Activated naive CD4-positive, alpha-beta T cell treated with anti-CD3 and anti-CD28 coated beads, Interleukin-2, amount 50 U/mL, for 72 hours (primary cell): ENCODE measurements at regions not wholly inside any gene's neighbourhood (a gene's known extent, or its start where the extent isn't known, plus 50 kb on each side); places are given as distances from the start of the nearest gene placed in this dataset.

Source experiments
- ATAC-seq, 2 donors: fragments of 150-1000 bp; cut with Tn5 transposase; 2 replicates each; pipeline ENCODE4 v1.10.0; 2021; ENCODE audit warnings: mild to moderate bottlenecking in 2 of 2, moderate library complexity in 2 of 2
- DNase-seq, 2 donors: peaks; one replicate each; pipeline ENCODE4 v3.0.0; 2021 to 2022; ENCODE audit warnings: low spot score in 2 of 2
- H3K27ac Mint-ChIP-seq, 2 donors: one replicate each; pipeline ENCODE4 v1.8.0; 2022; ENCODE audit warnings: mild to moderate bottlenecking in 2 of 2, mixed read lengths in 2 of 2
- H3K36me3 Mint-ChIP-seq, 2 donors: one replicate each; pipeline ENCODE4 v1.8.0; 2022; ENCODE audit warnings: mixed read lengths in 2 of 2
- H3K9me3 Mint-ChIP-seq, 2 donors: one replicate each; pipeline ENCODE4 v1.8.0; 2022; ENCODE audit warnings: mixed read lengths in 2 of 2

DNA sequence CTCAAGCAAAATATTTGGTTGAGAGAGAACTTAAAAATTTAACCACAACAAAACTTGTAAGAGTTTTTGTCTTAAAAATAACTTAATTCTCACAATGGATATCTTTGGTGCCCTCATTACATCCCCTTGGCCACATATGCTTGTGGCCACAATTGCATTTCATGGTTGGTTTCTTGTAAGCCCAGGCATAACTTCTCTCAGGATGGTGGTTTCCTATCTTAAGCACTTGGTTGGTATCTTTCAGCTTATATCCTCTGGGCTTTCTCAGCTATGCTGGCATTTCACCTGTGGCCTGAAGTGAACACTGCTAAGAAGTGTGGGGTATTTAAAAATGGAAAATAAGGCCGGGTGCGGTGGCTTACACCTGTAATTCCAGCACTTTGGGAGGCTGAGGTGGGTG lies 212.4 kb upstream of the MEF2C start:
- no peak overlapping the region for H3K27ac Mint-ChIP-seq
- no peak for ATAC-seq
- H3K9me3 Mint-ChIP-seq: peaks cover 3 to 4% of the 10 kb centered on the region in 2 donors
- no peaks in the 10 kb centered on the region for H3K36me3 Mint-ChIP-seq
- no peak for DNase-seq

DNA sequence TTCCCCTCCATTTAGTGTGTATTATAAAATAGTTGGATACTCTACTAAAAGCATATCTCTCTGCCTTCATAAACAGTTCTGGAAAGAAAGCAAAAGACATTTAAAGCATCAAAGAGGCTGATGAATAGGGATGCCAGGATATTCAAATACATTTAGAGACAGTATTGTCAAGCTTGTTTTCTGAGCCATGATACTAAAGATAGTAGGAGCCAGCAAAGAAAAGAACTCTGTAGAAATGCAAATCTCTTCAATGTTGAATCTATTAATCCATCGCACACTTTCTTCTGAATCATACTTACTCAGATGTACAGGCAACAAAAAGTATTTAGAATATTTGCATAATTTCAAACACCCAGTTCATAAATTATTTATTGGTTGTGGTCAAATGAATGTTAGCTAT lies 207.1 kb upstream of the MEF2C start:
- Mint-ChIP-seq H3K27ac (no peak overlapping the region), H3K9me3 (no peaks in the 10 kb centered on the region), H3K36me3 (no peaks in the 10 kb centered on the region)
- no peak for ATAC-seq
- DNase-seq: no peak

DNA sequence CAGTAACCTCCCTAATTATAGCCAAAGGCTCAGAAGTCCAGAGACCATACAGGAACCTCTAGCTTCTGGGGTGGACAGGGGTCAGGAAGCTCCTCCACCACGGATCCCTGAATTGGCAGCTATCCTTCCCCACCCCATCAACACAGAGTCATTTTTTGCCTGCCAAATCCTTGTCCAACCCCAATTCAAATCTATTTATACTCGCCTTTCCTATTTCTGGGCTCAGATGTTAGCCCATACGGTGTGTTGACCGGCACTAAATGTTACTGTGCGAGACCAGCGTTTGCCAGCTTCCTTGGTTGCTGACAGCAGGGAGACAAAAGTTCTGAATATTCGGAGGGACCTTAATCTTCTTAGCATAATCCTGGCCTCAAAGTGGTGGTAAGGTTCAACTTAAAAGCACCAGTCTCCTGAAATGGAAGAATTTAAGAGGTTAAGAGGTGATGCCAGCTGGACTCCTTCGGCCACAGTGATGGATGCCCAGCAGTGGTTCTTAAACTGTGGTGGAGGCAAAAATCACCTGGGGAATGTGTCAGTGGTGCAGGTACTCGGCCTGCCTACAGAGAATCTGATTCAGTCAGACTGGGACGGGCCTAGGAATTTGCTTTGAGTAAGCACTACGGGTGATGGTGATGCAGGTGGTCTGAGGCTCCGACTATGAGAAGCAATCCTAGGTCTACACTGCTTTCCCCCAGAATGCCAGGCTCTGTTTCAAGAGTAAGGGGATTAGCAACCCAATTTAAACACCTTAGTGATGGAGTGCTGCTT lies 204.8 kb upstream of the MEF2C start:
- DNase-seq: no peak
- ATAC-seq: no peak
- no peaks in the 10 kb centered on the region for H3K9me3 Mint-ChIP-seq
- no peak overlapping the region for H3K27ac Mint-ChIP-seq
- no peaks in the 10 kb centered on the region for H3K36me3 Mint-ChIP-seq

DNA sequence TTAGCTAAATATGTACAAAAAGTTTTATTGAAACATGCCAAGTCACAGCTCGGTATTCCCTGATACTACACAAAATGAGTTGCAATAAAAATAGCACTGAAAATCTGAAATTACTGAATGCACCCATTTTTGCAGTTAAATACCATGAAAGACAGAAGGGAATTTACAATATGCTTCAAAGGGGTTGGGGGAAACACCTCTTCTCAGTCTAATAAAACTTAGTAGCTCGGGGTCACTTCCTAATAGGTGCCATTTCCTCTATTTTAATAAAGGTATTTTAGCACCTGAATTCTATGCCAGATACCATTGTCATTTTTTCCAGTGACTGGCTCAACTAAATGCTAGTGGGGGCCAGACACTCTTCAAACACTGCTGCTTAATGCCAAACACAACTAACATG lies 204.1 kb upstream of the MEF2C start:
- H3K9me3 Mint-ChIP-seq: no peaks in the 10 kb centered on the region
- DNase-seq (no peak), ATAC-seq (no peak)
- H3K27ac Mint-ChIP-seq: no peak overlapping the region
- H3K36me3 Mint-ChIP-seq: no peaks in the 10 kb centered on the region

DNA sequence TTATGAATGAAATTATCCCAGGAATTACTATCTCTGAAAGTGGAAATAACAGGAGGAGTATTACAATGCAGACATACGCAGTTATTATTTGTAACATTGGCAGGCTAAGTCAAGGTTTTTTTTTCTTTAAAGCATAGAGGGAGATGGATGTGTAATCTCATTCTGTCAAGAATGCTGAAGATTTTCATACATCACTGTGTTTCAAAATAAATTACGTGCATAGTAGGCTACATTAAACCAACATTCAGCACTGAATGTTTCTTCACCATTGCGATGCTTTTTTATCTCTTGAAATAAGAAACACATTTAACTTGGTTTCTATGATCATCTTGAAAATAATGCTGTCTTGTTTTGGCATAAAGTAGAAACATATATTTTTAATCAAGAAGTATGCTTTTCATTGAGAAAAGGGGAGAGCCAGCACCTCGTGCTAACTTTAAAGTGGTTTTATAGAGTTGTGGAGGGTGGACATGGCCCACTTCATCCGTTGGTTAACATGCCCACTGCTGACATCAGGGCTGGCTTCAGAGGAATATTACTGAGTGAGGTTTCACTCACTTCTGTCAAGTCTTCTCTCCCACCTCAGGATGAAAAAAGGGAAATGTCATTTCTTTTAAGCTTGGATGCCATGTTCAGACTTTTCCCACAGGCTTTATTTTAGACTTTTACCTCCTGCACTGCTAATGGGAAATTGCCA lies 203.6 kb upstream of the MEF2C start:
- no peaks in the 10 kb centered on the region for H3K9me3 Mint-ChIP-seq
- DNase-seq (no peak), ATAC-seq (no peak)
- no peak overlapping the region for H3K27ac Mint-ChIP-seq
- no peaks in the 10 kb centered on the region for H3K36me3 Mint-ChIP-seq

DNA sequence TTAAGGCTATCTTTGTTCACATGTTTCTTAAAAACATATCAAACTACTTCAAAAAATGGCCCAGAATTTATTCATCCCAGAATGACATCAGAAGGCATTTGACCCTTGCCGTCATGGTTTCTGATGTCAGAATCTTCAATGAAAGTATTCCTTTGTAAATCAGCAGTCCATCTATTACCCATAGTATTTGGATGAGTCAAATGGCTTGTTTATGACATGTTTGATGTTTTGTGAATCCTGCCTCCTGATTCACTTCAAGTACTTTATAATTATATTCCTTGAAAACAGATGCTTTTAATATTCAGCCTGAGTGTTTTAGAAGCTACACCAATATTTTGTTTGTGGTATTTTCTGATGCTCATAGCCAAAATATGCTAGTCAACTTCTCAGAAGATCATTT lies 200.8 kb upstream of the MEF2C start:
- ATAC-seq (no peak), DNase-seq (no peak)
- Mint-ChIP-seq H3K9me3 (no peaks in the 10 kb centered on the region), H3K27ac (no peak overlapping the region), H3K36me3 (no peaks in the 10 kb centered on the region)

DNA sequence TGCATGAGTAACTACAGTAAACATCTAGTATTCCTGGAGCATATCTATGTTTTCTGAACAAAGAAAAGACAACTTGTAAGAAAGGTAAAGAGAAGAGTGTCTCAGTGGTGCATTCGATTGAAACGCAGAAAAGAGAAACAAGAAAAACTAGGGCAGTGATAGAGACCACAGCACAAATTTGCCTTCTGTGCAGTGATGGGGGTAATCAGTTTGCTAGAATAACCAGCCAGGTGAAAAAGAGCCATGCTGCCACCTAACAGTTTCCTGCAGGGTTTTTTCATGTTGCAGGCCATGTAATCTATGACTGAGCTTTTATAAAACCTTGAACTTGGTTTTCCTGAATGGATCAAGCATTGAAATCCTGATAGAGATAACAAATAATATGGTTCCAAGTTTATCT lies 198.4 kb upstream of the MEF2C start:
- no peak overlapping the region for H3K27ac Mint-ChIP-seq
- DNase-seq: no peak
- H3K9me3 Mint-ChIP-seq: no peaks in the 10 kb centered on the region
- ATAC-seq: no peak
- no peaks in the 10 kb centered on the region for H3K36me3 Mint-ChIP-seq

DNA sequence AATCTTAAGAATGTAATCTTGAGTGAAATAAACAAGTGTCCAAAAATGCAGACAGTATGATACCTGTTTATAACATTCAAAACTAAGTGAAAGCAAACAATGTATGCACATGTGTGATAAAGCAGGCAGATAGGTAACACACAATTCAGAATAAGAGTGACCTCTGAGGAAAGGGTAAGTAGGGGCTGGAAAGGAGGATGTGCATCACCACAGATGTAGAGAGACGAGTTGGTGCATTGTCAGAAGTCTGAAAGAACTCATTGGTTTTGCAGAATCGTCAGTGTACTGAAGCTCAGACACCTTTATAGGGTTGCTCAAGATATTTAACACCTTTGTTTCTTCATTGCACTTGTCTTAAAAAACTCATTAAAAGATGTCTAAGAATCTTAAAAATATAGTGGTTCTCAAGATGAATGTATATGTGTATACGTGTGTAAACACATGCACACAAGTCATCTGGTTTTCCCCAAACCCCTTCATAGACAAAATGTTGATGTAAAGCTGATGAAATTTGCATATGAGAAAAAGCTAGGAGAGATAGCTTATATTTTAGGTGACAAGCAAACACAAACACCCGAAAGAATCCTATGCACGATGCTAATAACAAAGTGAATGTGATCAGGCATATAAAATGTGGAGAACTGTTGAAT lies 197.6 kb upstream of the MEF2C start:
- Mint-ChIP-seq H3K27ac (no peak overlapping the region), H3K9me3 (no peaks in the 10 kb centered on the region), H3K36me3 (no peaks in the 10 kb centered on the region)
- ATAC-seq: no peak
- DNase-seq: no peak

DNA sequence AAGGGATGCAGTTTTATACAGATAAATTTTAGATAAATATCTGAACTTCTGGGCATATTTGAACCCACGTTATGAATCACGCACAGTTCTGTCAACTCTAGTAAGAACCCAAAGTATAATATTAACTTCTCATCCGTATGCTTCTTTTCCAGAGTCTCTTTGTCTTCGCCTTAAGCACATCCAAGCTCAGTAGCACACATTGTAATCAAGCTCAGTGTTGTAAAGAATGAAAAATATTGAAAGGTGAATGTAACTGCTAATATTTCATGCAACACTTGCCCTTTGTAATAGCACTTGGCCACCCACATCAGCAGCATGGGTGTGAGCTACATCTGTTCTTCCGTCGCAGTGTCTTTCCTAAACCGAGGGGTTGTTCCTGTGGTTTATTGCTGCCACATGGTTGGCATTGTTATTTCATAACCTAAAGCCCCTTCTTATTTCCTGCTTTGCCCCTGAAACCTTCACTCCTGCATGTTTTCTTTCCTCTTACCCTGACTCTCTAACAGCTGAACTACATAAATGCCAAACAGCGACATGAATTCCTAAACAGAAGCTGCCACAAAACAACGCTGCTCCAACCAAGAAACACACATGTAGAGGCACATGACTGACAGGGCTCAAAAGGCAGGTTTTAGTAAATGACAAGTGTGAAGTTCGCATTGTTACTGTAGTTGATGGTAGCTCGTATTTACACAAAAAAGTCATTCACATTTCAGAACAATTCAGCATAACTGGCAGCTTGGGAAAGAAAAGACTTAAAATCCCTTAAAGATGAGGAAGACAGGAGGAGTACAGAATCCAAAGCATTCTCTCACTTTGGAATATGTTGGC lies 190.1 kb upstream of the MEF2C start:
- Mint-ChIP-seq H3K27ac (no peak overlapping the region), H3K36me3 (no peaks in the 10 kb centered on the region), H3K9me3 (peaks cover 0 to 4% of the 10 kb centered on the region in 2 donors)
- ATAC-seq: no peak
- no peak for DNase-seq

DNA sequence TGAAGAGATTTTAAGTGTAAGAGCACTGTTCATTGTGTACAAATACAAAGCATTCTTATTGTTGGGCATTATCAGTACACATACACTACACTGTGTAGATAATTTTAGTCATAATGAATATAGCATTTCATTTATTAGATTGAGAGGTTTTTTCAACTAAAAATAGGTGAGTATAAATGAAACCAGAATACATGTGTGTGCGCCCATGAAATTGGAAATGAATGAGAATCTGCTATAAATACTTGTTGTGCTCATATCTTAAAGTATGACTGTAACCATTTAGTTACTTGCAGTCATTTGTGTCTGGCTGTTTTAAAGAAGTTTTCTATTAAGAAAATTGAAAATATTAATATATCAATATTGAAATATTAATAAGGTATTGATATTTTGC lies 189.0 kb upstream of the MEF2C start:
- H3K27ac Mint-ChIP-seq: no peak overlapping the region
- no peak for DNase-seq
- no peaks in the 10 kb centered on the region for H3K36me3 Mint-ChIP-seq

DNA sequence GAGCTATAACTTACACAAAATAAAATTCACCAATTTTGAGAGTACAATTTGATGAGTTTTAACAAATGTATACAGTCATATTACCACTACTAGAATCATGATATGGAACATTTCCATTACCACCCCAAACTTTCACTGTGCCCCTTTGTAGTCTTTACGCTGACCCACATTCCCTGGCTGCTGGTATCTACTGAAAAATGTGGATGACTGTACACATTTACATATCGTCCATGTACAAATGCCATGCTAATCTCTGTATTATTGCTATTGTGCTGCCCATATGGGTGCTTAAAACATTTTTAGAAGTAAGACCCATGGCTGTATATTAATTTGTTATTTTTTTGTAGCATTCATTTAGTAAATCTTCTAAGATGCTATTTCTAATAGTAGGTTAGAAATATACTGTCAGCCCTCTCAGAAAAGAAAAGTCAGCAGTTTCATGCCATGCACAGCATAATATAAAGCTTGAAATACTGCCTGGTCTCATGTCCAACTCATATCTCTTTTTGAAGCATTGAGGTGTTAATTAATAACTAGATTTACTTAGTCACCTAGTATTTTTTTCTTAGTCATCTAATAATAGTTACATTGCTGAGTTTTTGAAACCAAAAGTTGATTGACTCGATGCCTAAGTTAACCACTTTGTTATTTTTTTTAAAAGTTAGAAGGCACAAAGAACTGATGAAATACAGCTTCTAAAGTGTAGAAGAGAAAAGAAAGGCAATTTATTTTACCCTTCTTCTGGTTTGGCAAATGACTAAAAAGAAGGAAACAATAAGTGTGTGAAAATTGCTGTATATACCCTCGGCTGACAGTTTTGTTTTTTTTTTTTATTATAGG lies 188.3 kb upstream of the MEF2C start:
- peaks cover 0 to 4% of the 10 kb centered on the region in 2 donors for H3K9me3 Mint-ChIP-seq
- no peaks in the 10 kb centered on the region for H3K36me3 Mint-ChIP-seq
- no peak overlapping the region for H3K27ac Mint-ChIP-seq
- ATAC-seq (no peak), DNase-seq (no peak)

More for the DNA sequence above, 189.0 kb upstream of the MEF2C start:
- ATAC-seq: no peak
- peaks cover 0 to 4% of the 10 kb centered on the region in 2 donors for H3K9me3 Mint-ChIP-seq

DNA sequence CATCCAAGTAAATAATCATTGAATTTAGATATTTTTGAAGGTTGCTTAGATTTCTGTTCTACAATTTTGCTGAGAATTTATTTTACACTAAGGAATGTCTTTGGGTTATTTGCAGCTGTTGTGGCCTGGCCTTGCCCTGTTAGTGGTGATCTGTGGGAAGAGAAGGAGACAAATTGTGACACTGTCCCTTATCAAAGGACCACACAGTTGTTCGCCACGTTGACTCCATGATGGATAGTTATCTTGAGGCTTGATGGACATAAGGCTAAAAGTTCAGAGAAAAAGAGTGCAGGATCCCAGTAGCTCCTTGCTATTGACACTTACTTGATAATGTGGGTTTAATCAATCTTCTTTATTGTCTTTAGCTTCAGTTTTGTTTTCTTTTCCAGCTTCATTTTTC lies 186.6 kb upstream of the MEF2C start:
- DNase-seq (no peak), ATAC-seq (no peak)
- Mint-ChIP-seq H3K27ac (no peak overlapping the region), H3K9me3 (peaks cover 0 to 4% of the 10 kb centered on the region in 2 donors), H3K36me3 (no peaks in the 10 kb centered on the region)

DNA sequence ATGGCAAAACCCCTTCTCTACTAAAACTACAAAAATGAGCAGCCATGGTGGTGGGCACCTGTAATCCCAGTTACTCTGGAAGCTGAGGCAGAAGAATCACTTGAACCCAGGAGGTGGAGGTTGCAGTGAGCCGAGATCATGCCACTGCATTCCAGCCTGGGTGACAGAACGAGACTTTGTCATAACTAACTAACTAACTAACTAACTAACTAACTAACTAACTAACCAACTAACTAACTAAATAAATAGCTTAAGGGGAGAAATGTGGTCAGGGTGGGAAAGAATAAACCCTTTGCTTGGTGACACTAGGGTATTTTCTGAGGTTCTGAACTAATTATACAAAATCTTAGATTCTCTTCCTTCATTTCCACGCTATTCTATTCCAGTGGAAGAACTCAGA lies 184.4 kb upstream of the MEF2C start:
- Mint-ChIP-seq H3K27ac (no peak overlapping the region), H3K36me3 (no peaks in the 10 kb centered on the region), H3K9me3 (no peaks in the 10 kb centered on the region)
- ATAC-seq (no peak), DNase-seq (no peak)

DNA sequence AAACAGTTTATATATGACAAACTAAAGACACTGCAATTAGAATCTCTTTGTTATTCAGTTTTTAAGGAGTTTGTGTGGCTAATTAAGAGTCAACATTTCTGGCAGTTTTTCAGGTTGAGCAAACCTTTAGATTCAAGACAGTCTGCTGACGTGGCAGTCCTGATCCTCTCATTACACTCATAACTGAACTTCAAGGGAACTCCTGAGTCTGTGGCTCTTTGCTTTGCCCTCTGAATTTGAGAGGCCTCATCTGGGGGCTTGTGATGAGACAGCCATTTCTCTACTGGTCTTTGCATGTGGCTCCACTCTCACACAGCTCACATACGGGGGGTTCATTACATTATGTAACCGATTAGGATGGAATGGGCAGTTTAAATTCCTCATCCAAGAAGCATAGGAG lies 182.9 kb upstream of the MEF2C start:
- H3K36me3 Mint-ChIP-seq: no peaks in the 10 kb centered on the region
- H3K9me3 Mint-ChIP-seq: no peaks in the 10 kb centered on the region
- ATAC-seq (peak in 1 of 2 donors; percentile 44), DNase-seq (no peak)
- H3K27ac Mint-ChIP-seq: no peak overlapping the region

DNA sequence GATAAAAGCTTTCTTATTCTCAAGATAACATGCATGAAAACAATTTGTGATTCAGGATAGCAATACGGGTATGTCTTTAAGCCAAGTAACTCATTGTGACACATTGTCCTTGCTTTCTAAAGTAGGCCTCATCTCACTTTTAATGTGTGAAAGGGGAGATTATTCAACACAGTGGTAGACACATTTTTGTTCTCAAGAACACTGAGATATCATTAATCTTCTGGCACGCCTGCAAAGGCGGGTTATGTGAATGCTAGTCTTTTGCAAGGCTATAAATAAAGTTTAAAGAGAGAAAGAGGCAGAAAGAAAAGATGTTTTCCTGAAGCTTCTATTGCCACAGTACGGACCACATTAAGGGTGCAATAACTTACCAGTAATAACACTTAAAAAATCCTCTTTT lies 181.8 kb upstream of the MEF2C start:
- no peak overlapping the region for H3K27ac Mint-ChIP-seq
- no peaks in the 10 kb centered on the region for H3K9me3 Mint-ChIP-seq
- no peak for DNase-seq
- ATAC-seq: no peak
- no peaks in the 10 kb centered on the region for H3K36me3 Mint-ChIP-seq

DNA sequence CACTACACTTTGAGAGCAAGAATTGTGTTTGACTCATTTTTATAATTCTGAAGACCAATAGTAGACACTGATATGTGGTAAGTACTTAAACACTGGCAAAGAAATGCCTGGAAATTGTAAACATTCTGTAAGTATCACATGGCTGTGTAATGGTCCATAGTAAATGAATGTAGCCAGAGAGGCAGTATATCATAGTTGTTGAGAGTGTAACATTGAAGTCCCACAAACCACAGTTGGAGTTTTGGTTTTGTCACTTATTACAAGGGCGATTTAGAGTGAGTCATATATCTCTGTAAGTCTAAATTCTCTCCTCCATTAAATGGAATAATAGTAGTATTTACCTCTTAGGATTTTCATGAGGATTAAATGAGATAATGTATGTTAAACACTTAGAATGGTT lies 181.1 kb upstream of the MEF2C start:
- no peaks in the 10 kb centered on the region for H3K9me3 Mint-ChIP-seq
- H3K36me3 Mint-ChIP-seq: no peaks in the 10 kb centered on the region
- no peak for DNase-seq
- peak in 1 of 2 donors; percentile 32 for ATAC-seq
- H3K27ac Mint-ChIP-seq: no peak overlapping the region
